Muscle of leg (tissue), 3 donors: ENCODE measurements at regions not wholly inside any gene's neighbourhood (a gene's known extent, or its start where the extent isn't known, plus 50 kb on each side); places are given as distances from the start of the nearest gene placed in this dataset.
"Not testable (repeated sequence)": the region's sequence is repeated elsewhere in the genome, so short reads cannot be mapped to it uniquely, and the experiment has no call there.

Experiments
- DNase-seq: peaks from one replicate; pipeline ENCODE4 v3.0.0; 2013
- H3K27ac ChIP-seq: one replicate; pipeline ENCODE4 v1.5.1; 2013; ENCODE audit warnings: mild to moderate bottlenecking, low read length, control low read depth
- H3K27me3 ChIP-seq: one replicate; pipeline ENCODE4 v1.6.1; 2013; ENCODE audit warnings: low read length; ENCODE audit not compliant: control insufficient read depth, insufficient read depth
- H3K36me3 ChIP-seq: one replicate; pipeline ENCODE4 v1.6.1; 2013; ENCODE audit warnings: low read length; ENCODE audit not compliant: control insufficient read depth, insufficient read depth
- H3K4me1 ChIP-seq: one replicate; pipeline ENCODE4 v1.6.1; 2013; ENCODE audit warnings: low read length; ENCODE audit not compliant: control insufficient read depth, insufficient read depth
- H3K4me3 ChIP-seq: one replicate; pipeline ENCODE4 v1.5.1; 2013; ENCODE audit warnings: low read length, control low read depth
- H3K9me3 ChIP-seq: replicated peaks from 2 replicates; pipeline ENCODE4 v1.6.1; 2013; ENCODE audit warnings: low read depth, low read length; ENCODE audit not compliant: control insufficient read depth
- WGBS: methylation state at CpG from one replicate; pipeline ENCODE4 v1.1.5; 2013; ENCODE audit warnings: missing lambda C conversion rate; ENCODE audit not compliant: insufficient coverage; 5-methylcytosine and 5-hydroxymethylcytosine counted together

- Histone ChIP-seq H3K4me1 (no peaks in the 10 kb centered on the region), H3K27me3 (no peaks in the 10 kb centered on the region), H3K4me3 (no peak overlapping the region), H3K36me3 (no peaks in the 10 kb centered on the region), H3K27ac (no peak overlapping the region), H3K9me3 (peaks cover 8% of the 10 kb centered on the region)
- DNase-seq, result no peak
- WGBS, result 81% methylated on average over 4 of the region's 8 CpGs
These were observed 455.4 kb upstream of the DCN start for GRCh38 chr12:91637789-91638624.

- Histone ChIP-seq H3K36me3 (no peaks in the 10 kb centered on the region), H3K9me3 (peaks cover 8% of the 10 kb centered on the region), H3K27ac (no peak overlapping the region), H3K4me3 (no peak overlapping the region), H3K27me3 (no peaks in the 10 kb centered on the region), H3K4me1 (no peaks in the 10 kb centered on the region)
- no peak for DNase-seq
- WGBS, result 82% methylated on average over 2 of the region's 4 CpGs
These were observed 454.1 kb upstream of the DCN start for GRCh38 chr12:91636721-91637120.

GRCh38 chr12:91634386-91634713, 451.7 kb upstream of the DCN start:
- H3K36me3 ChIP-seq, H3K4me1 ChIP-seq, H3K9me3 ChIP-seq, H3K27me3 ChIP-seq, H3K4me3 ChIP-seq, DNase-seq, H3K27ac ChIP-seq: not testable (repeated sequence)
- WGBS, result 100% methylated on average over 1 of the region's 3 CpGs

GRCh38 chr12:91633734-91634357, 451.2 kb upstream of the DCN start:
- Histone ChIP-seq H3K27ac (no peak overlapping the region), H3K4me1 (no peaks in the 10 kb centered on the region), H3K36me3 (no peaks in the 10 kb centered on the region), H3K4me3 (no peak overlapping the region), H3K27me3 (no peaks in the 10 kb centered on the region), H3K9me3 (peaks cover 8% of the 10 kb centered on the region)
- no peak for DNase-seq
- 97% methylated on average over 38 of the region's 47 CpGs for WGBS

GRCh38 chr12:91633206-91633605, 450.6 kb upstream of the DCN start:
- DNase-seq, result no peak
- WGBS, result no CpG with 5 or more reads among the region's 3 CpGs

GRCh38 chr12:91632042-91632786, 449.6 kb upstream of the DCN start:
- Histone ChIP-seq H3K27me3 (no peaks in the 10 kb centered on the region), H3K4me3 (no peak overlapping the region), H3K4me1 (no peaks in the 10 kb centered on the region), H3K9me3 (peaks cover 8% of the 10 kb centered on the region), H3K36me3 (no peaks in the 10 kb centered on the region), H3K27ac (no peak overlapping the region)
- no peak for DNase-seq
- 100% methylated on average over 1 of the region's 4 CpGs for WGBS

More at GRCh38 chr12:91633206-91633605, 450.6 kb upstream of the DCN start:
- no peaks in the 10 kb centered on the region for H3K27me3 ChIP-seq
- H3K4me3 ChIP-seq, result no peak overlapping the region
- no peaks in the 10 kb centered on the region for H3K36me3 ChIP-seq
- H3K4me1 ChIP-seq, result no peaks in the 10 kb centered on the region
- peaks cover 8% of the 10 kb centered on the region for H3K9me3 ChIP-seq
- no peak overlapping the region for H3K27ac ChIP-seq

- no peak overlapping the region for H3K27ac ChIP-seq
- peak; percentile 48 for DNase-seq
- peaks cover 8% of the 10 kb centered on the region for H3K9me3 ChIP-seq
These were observed 448.1 kb upstream of the DCN start for GRCh38 chr12:91630596-91631293.

GRCh38 chr12:91630083-91630482, 447.5 kb upstream of the DCN start:
- 40% methylated on average over 1 of the region's 5 CpGs for WGBS
- no peaks in the 10 kb centered on the region for H3K36me3 ChIP-seq
- no peak overlapping the region for H3K4me3 ChIP-seq
- H3K4me1 ChIP-seq, result no peaks in the 10 kb centered on the region
- H3K9me3 ChIP-seq, result peaks cover 8% of the 10 kb centered on the region
- H3K27ac ChIP-seq, result no peak overlapping the region
- no peaks in the 10 kb centered on the region for H3K27me3 ChIP-seq
- no peak for DNase-seq

More at GRCh38 chr12:91630596-91631293, 448.1 kb upstream of the DCN start:
- no CpG with 5 or more reads among the region's 3 CpGs for WGBS
- Histone ChIP-seq H3K4me1 (no peaks in the 10 kb centered on the region), H3K36me3 (no peaks in the 10 kb centered on the region), H3K4me3 (no peak overlapping the region), H3K27me3 (no peaks in the 10 kb centered on the region)

GRCh38 chr12:91629440-91629839, 446.8 kb upstream of the DCN start:
- Histone ChIP-seq H3K27ac (no peak overlapping the region), H3K36me3 (no peaks in the 10 kb centered on the region), H3K4me1 (no peaks in the 10 kb centered on the region), H3K4me3 (no peak overlapping the region), H3K9me3 (peaks cover 4% of the 10 kb centered on the region), H3K27me3 (no peaks in the 10 kb centered on the region)
- WGBS, result no CpG with 5 or more reads among the region's 2 CpGs
- DNase-seq, result no peak

GRCh38 chr12:91628656-91629055, 446.0 kb upstream of the DCN start:
- Histone ChIP-seq H3K4me3 (no peak overlapping the region), H3K4me1 (no peaks in the 10 kb centered on the region), H3K9me3 (no peaks in the 10 kb centered on the region), H3K27me3 (no peaks in the 10 kb centered on the region), H3K27ac (no peak overlapping the region), H3K36me3 (no peaks in the 10 kb centered on the region)
- peak; percentile 76 for DNase-seq
- WGBS, result 25% methylated on average over 1 of the region's 2 CpGs
